Natural killer cell (primary cell): ENCODE measurements at regions not wholly inside any gene's neighbourhood (a gene's known extent, or its start where the extent isn't known, plus 50 kb on each side); places are given as distances from the start of the nearest gene placed in this dataset.

Experiments
- ATAC-seq, 3 donors: fragments of 150-1000 bp in 2 of 3; fragments of 200-7000 bp in 1 of 3; cut with Tn5 transposase; 1 replicate in 1 of 3; 2 replicates in 2 of 3; pipeline ENCODE4 v1.10.0; 2021; ENCODE audit warnings: mild to moderate bottlenecking in 2 of 3, moderate library complexity in 2 of 3
- DNase-seq, 2 donors: peaks; one replicate each; pipeline versions ENCODE4 v3.0.0 to v3.0.0-alpha.2; 2013 to 2021; ENCODE audit warnings: mixed read lengths in 1 of 2
- H3K27ac ChIP-seq: one replicate; pipeline ENCODE4 v1.5.1; 2013; ENCODE audit warnings: mild to moderate bottlenecking, low read length
- H3K27me3 ChIP-seq: one replicate; pipeline ENCODE4 v1.6.1; 2013; ENCODE audit warnings: low read length; ENCODE audit not compliant: control insufficient read depth, insufficient read depth
- H3K36me3 ChIP-seq: one replicate; pipeline ENCODE4 v1.6.1; 2013; ENCODE audit warnings: low read length; ENCODE audit not compliant: control insufficient read depth, insufficient read depth
- H3K4me1 ChIP-seq: one replicate; pipeline ENCODE4 v1.6.1; 2013; ENCODE audit warnings: low read length; ENCODE audit not compliant: control insufficient read depth, insufficient read depth
- H3K4me3 ChIP-seq: one replicate; pipeline ENCODE4 v1.5.1; 2013; ENCODE audit warnings: low read length
- H3K9me3 ChIP-seq: one replicate; pipeline ENCODE4 v1.6.1; 2013; ENCODE audit warnings: low read length; ENCODE audit not compliant: control insufficient read depth, insufficient read depth
- H3K27ac Mint-ChIP-seq, 2 donors: one replicate each; pipeline ENCODE4 v1.8.0; 2022; ENCODE audit warnings: mild to moderate bottlenecking in 2 of 2, mixed read lengths in 2 of 2, moderate library complexity in 1 of 2
- H3K27me3 Mint-ChIP-seq, 2 donors: one replicate each; pipeline ENCODE4 v1.8.0; 2022; ENCODE audit warnings: low read depth in 2 of 2, mixed read lengths in 2 of 2
- H3K36me3 Mint-ChIP-seq: one replicate; pipeline ENCODE4 v1.8.0; 2022; ENCODE audit warnings: mixed read lengths
- H3K4me1 Mint-ChIP-seq, 2 donors: one replicate each; pipeline ENCODE4 v1.8.0; 2022; ENCODE audit warnings: mixed read lengths in 2 of 2
- H3K4me3 Mint-ChIP-seq: one replicate; pipeline ENCODE4 v1.8.0; 2022; ENCODE audit warnings: mild to moderate bottlenecking, moderate library complexity, mixed read lengths
- H3K9me3 Mint-ChIP-seq, 2 donors: one replicate each; pipeline ENCODE4 v1.8.0; 2022; ENCODE audit warnings: mixed read lengths in 2 of 2
- WGBS: methylation state at CpG from one replicate; pipeline ENCODE4 v1.1.7; 2013; ENCODE audit warnings: missing lambda C conversion rate; ENCODE audit not compliant: insufficient coverage; 5-methylcytosine and 5-hydroxymethylcytosine counted together
- intact Hi-C: fragments of 100-400 bp; cut with micrococcal nuclease; formaldehyde crosslinking; loops from one replicate; pipeline ENCODE4 v1.14.2; 2022
- TF ChIP-seq, protein P1 (sequence below): fragments of 200-600 bp; IDR thresholded peaks from one replicate; pipeline ENCODE4 v1.8.0; 2022; ENCODE audit warnings: antibody characterized with exemption

DNA sequence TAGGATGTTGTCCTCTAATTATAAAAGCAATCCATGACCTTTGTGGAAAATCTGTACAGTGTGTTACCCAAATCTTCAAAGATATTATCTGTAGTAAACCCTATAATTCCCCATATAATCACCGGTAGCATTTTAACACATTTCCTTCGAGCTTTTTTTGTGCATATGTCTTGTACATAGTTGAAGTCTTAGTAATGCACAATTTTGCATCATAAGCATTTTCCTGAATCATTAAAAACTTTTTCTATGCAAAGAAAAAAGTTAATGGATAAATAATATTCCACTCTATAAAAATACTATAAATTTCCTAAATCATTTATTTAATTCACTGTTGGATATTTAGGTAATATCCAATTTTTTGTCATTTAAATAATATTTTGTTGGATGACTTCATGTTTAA lies 201.7 kb downstream of the RRAGC start:
- peaks cover 4% of the 10 kb centered on the region for H3K9me3 ChIP-seq
- TF ChIP-seq, protein P1, sequence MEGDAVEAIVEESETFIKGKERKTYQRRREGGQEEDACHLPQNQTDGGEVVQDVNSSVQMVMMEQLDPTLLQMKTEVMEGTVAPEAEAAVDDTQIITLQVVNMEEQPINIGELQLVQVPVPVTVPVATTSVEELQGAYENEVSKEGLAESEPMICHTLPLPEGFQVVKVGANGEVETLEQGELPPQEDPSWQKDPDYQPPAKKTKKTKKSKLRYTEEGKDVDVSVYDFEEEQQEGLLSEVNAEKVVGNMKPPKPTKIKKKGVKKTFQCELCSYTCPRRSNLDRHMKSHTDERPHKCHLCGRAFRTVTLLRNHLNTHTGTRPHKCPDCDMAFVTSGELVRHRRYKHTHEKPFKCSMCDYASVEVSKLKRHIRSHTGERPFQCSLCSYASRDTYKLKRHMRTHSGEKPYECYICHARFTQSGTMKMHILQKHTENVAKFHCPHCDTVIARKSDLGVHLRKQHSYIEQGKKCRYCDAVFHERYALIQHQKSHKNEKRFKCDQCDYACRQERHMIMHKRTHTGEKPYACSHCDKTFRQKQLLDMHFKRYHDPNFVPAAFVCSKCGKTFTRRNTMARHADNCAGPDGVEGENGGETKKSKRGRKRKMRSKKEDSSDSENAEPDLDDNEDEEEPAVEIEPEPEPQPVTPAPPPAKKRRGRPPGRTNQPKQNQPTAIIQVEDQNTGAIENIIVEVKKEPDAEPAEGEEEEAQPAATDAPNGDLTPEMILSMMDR = no peak
- no peaks in the 10 kb centered on the region for H3K4me1 ChIP-seq
- no peaks in the 10 kb centered on the region for H3K36me3 ChIP-seq
- H3K27me3 ChIP-seq = peaks cover 2% of the 10 kb centered on the region
- peaks cover 13 to 41% of the 10 kb centered on the region in 2 donors for H3K27me3 Mint-ChIP-seq
- H3K27ac ChIP-seq = no peak overlapping the region
- ATAC-seq (no peak), DNase-seq (no peak)
- H3K36me3 Mint-ChIP-seq = no peaks in the 10 kb centered on the region
- no peaks in the 10 kb centered on the region for H3K4me1 Mint-ChIP-seq
- intact Hi-C loops = no loop called here
- no peaks in the 10 kb centered on the region for H3K9me3 Mint-ChIP-seq
- H3K4me3 ChIP-seq = no peak overlapping the region
- H3K27ac Mint-ChIP-seq = no peak overlapping the region
- no peak overlapping the region for H3K4me3 Mint-ChIP-seq
- WGBS = no CpG with 5 or more reads among the region's 2 CpGs

DNA sequence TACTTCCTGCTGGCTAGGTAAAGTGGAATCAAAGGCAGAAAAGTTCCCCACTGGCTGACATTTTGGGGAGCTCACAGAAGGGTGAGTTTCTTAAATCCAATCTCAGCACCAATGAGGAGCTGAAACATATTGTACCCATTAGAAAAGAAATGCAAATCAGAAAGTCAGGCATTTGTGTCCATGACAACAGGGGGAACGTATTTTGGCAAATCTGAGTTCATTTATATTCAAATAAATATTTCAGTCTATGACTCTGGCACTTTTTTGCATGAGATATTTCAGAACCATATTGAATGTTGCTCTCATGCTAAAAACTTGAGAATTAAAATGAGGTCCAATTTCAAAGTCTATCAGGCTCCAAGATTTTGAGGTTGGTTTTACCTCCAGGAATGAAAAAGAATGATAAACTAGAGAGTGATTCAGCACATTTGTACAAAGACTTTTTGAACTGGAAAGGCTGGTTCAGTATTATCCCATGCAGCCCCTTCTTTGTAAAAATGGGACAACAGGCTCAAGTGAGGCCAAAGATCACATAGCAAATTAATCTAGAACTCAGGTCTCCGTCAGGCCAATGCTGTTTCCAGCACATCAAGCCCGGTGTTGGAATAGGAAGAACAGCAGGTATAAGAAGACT lies 202.2 kb downstream of the RRAGC start:
- no peak overlapping the region for H3K27ac ChIP-seq
- no peaks in the 10 kb centered on the region for H3K4me1 ChIP-seq
- DNase-seq (no peak), ATAC-seq (no peak)
- no peak overlapping the region for H3K4me3 ChIP-seq
- Mint-ChIP-seq H3K27ac (no peak overlapping the region), H3K4me3 (no peak overlapping the region), H3K36me3 (no peaks in the 10 kb centered on the region), H3K27me3 (peaks cover 13 to 39% of the 10 kb centered on the region in 2 donors), H3K9me3 (no peaks in the 10 kb centered on the region), H3K4me1 (no peaks in the 10 kb centered on the region)
- peaks cover 2% of the 10 kb centered on the region for H3K27me3 ChIP-seq
- intact Hi-C loops = no loop called here
- peaks cover 4% of the 10 kb centered on the region for H3K9me3 ChIP-seq
- TF ChIP-seq, protein P1 = no peak
- H3K36me3 ChIP-seq = no peaks in the 10 kb centered on the region
- 82% methylated on average over 3 of the region's 3 CpGs for WGBS

DNA sequence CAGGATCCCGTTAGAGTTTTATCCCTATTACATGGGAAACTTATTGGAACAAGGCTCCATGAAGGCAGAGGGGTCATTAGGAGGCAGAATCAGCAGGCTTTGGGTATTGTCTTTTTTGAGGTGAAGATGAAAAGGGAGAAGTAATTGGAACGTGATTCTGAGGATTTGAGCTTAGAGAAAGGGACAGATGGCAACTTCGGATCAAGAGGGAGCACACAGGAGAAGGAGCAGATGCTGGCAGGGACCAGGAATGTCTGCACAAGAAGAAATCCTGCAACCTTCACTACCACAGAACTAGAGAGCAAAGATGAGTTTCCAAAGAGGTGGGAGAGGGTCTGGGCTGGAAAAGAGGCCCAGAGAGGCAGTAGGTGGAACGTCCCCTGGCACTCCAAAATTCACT lies 202.8 kb downstream of the RRAGC start:
- ATAC-seq (no peak), DNase-seq (no peak)
- H3K9me3 Mint-ChIP-seq = no peaks in the 10 kb centered on the region
- 79% methylated on average over 4 of the region's 4 CpGs for WGBS
- no peak overlapping the region for H3K4me3 Mint-ChIP-seq
- Histone ChIP-seq H3K36me3 (no peaks in the 10 kb centered on the region), H3K27me3 (peaks cover 2% of the 10 kb centered on the region), H3K9me3 (peaks cover 4% of the 10 kb centered on the region), H3K4me3 (no peak overlapping the region), H3K4me1 (no peaks in the 10 kb centered on the region), H3K27ac (no peak overlapping the region)
- no peaks in the 10 kb centered on the region for H3K4me1 Mint-ChIP-seq
- H3K27ac Mint-ChIP-seq = no peak overlapping the region
- intact Hi-C loops = no loop called here
- H3K36me3 Mint-ChIP-seq = no peaks in the 10 kb centered on the region
- TF ChIP-seq, protein P1 = no peak
- H3K27me3 Mint-ChIP-seq = peaks cover 16 to 45% of the 10 kb centered on the region in 2 donors

DNA sequence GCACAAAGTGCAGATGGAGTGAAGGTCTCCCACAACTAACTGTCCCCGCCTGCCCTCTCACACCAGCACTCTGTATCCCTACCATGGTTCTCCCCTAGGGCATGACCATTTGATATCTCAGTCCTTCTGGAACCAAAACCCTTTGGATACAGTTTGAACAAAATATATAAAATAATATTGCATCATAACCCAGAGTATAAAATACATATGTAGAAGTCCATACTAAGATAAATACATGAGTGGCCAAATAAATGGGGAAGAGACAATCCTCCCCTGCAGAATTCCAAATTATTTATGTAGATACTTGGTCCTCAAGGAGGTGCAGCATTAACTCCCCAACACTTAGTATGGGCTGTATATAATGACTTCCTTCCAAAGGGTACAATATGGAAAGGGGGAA lies 207.4 kb downstream of the RRAGC start:
- no peak overlapping the region for H3K27ac ChIP-seq

More for the DNA sequence above, 207.4 kb downstream of the RRAGC start:
- TF ChIP-seq, protein P1 = no peak
- Histone ChIP-seq H3K9me3 (no peaks in the 10 kb centered on the region), H3K27me3 (no peaks in the 10 kb centered on the region), H3K4me1 (no peaks in the 10 kb centered on the region), H3K36me3 (no peaks in the 10 kb centered on the region), H3K4me3 (no peak overlapping the region)
- H3K9me3 Mint-ChIP-seq = no peaks in the 10 kb centered on the region
- no peaks in the 10 kb centered on the region for H3K4me1 Mint-ChIP-seq
- DNase-seq (no peak), ATAC-seq (no peak)
- H3K27ac Mint-ChIP-seq = no peak overlapping the region
- no peak overlapping the region for H3K4me3 Mint-ChIP-seq
- peaks cover 15 to 29% of the 10 kb centered on the region in 2 donors for H3K27me3 Mint-ChIP-seq
- 89% methylated on average over 1 of the region's 1 CpG for WGBS
- intact Hi-C loops = no loop called here
- H3K36me3 Mint-ChIP-seq = no peaks in the 10 kb centered on the region
